ENCODE measurements at regions not wholly inside any gene's neighbourhood (a gene's known extent, or its start where the extent isn't known, plus 50 kb on each side); places are given as distances from the start of the nearest gene placed in this dataset.

- Histone ChIP-seq H3K14ac (ENCODE audit: insufficient read length) (no peak overlapping the region), H4K20me1 (replicated peaks in 1 of 2; ENCODE audit: control insufficient read depth in 1 of 2, insufficient read depth in 2 of 2, low read length in 2 of 2) (peaks cover 4 to 6% of the 10 kb centered on the region in 2 experiments), H2BK15ac (ENCODE audit: low read length) (no peak overlapping the region), H2AK5ac (ENCODE audit: low read depth, low read length) (no peak overlapping the region), H2BK120ac (replicated peaks; ENCODE audit: low read depth, low read length) (no peak overlapping the region), H3K56ac (replicated peaks; ENCODE audit: insufficient read length, low read depth, low read length) (no peak overlapping the region), H2BK5ac (ENCODE audit: low read depth, low read length) (no peak overlapping the region), H2BK12ac (ENCODE audit: low read depth, low read length) (no peak overlapping the region), H3K4me2 (ENCODE audit: insufficient read depth in 1 of 2, low read depth in 2 of 2, low read length in 2 of 2) (no peak overlapping the region), H3K18ac (ENCODE audit: extremely low read depth, low read length) (no peak overlapping the region), H3K4ac (replicated peaks; ENCODE audit: insufficient read length, low read depth, low read length) (no peak overlapping the region), H3K79me2 (ENCODE audit: control insufficient read depth in 1 of 2, insufficient read depth in 2 of 2, low read length in 2 of 2) (peaks cover 3 to 90% of the 10 kb centered on the region in 2 experiments), H3K9me3 (ENCODE audit: insufficient read depth in 2 of 2, low read depth in 1 of 2, low read length in 1 of 2) (no peaks in the 10 kb centered on the region), H3K4me3 (ENCODE audit: extremely low read depth in 1 of 4, insufficient read depth in 2 of 4, low read depth in 3 of 4, low read length in 4 of 4) (no peak overlapping the region), H3K79me1 (ENCODE audit: low read depth, low read length) (peaks cover 20% of the 10 kb centered on the region), H3K36me3 (ENCODE audit: control insufficient read depth in 2 of 4, insufficient read depth in 4 of 4, low read length in 3 of 4) (no peaks in the 10 kb centered on the region), H3K23me2 (ENCODE audit: low read depth, low read length) (no peaks in the 10 kb centered on the region; the same call in 1 of the 2 replicates), H2AFZ (ENCODE audit: low read length) (no peak overlapping the region), H3K4me1 (replicated peaks in 1 of 4; ENCODE audit: control insufficient read depth in 3 of 4, insufficient read depth in 4 of 4, low read length in 3 of 4) (peaks cover 4 to 31% (median 28%) of the 10 kb centered on the region in 4 experiments), H4K8ac (ENCODE audit: extremely low read depth, insufficient read depth, low read length) (no peak overlapping the region), H3K27me3 (replicated peaks in 1 of 4; ENCODE audit: control insufficient read depth in 3 of 4, extremely low read depth in 1 of 4, insufficient read depth in 3 of 4, low read length in 3 of 4) (no peaks in the 10 kb centered on the region), H4K5ac (ENCODE audit: insufficient read length, low read depth, low read length) (no peak overlapping the region), H4K91ac (replicated peaks; ENCODE audit: insufficient read length, low read length) (no peak overlapping the region), H2BK20ac (ENCODE audit: low read length) (no peak overlapping the region), H3K27ac (ENCODE audit: low read depth, low read length) (no peak overlapping the region), H3K23ac (ENCODE audit: insufficient read length) (no peak overlapping the region), H3K9ac (replicated peaks in 1 of 4; ENCODE audit: extremely low read depth in 1 of 4, low read depth in 3 of 4, low read length in 3 of 4) (no peak overlapping the region)
- ChIA-PET CTCF (ENCODE audit: partially characterized antibody) (interaction anchor here (0.8 to 1.8 kb wide), 2 partner anchors 21 to 24 kb away, joined by 4 to 5 read pairs; no protein-coding TSS in a partner anchor), POLR2A (ENCODE audit: partially characterized antibody) (no interaction called here)
- WGBS, 2 experiments (ENCODE audit: extremely low coverage in 1 of 2, insufficient coverage in 1 of 2, insufficient read length in 1 of 2, insufficient replicate concordance in 2 of 2, low coverage in 1 of 2, low lambda C conversion rate in 2 of 2, missing lambda C conversion rate in 1 of 2), result 95% methylated on average over 4 of the region's 4 CpGs; no CpG with 5 or more reads in 1 of the 2 experiments
- FAIRE-seq, result no peak
- DNase-seq (ENCODE audit: low read depth in 1 of 2, low spot score in 2 of 2), result no peak
- TF ChIP-seq ASH2L (IDR thresholded peaks at IDR 0.05; ENCODE audit: low read length) (no peak), TAF1 (IDR thresholded peaks at IDR 0.05; ENCODE audit: low read depth, low read length) (no peak), SUZ12 (IDR thresholded peaks at IDR 0.05; ENCODE audit: low read length) (no peak), EGR1 (IDR thresholded peaks at IDR 0.05; ENCODE audit: borderline replicate concordance, low read depth, low read length) (no peak), BRCA1 (IDR thresholded peaks at IDR 0.05; ENCODE audit: low read depth, low read length) (no peak)
Observed at GRCh38 chr2:134139611-134140010, 114.3 kb upstream of the MGAT5 start.

All from H1 (cell line).